Nephron progenitor cell (in vitro differentiated cells): ENCODE measurements at regions not wholly inside any gene's neighbourhood (a gene's known extent, or its start where the extent isn't known, plus 50 kb on each side); places are given as distances from the start of the nearest gene placed in this dataset.

Source experiments
- DNase-seq: peaks from one replicate; pipeline ENCODE4 v3.0.0; 2021
- H3K27ac Mint-ChIP-seq: 2 replicates; pipeline ENCODE4 v1.8.0; 2021; ENCODE audit warnings: mild to moderate bottlenecking, moderate library complexity, mixed read lengths
- H3K27me3 Mint-ChIP-seq: 2 replicates; pipeline ENCODE4 v1.8.0; 2021; ENCODE audit warnings: mild to moderate bottlenecking, low read depth, mixed read lengths; ENCODE audit not compliant: poor library complexity
- H3K36me3 Mint-ChIP-seq: 2 replicates; pipeline ENCODE4 v1.8.0; 2021; ENCODE audit warnings: low read depth, mixed read lengths
- H3K4me1 Mint-ChIP-seq: 2 replicates; pipeline ENCODE4 v1.8.0; 2021; ENCODE audit warnings: mixed read lengths
- H3K4me3 Mint-ChIP-seq: 2 replicates; pipeline ENCODE4 v1.8.0; 2021; ENCODE audit warnings: mild to moderate bottlenecking, moderate library complexity, mixed read lengths
- H3K9me3 Mint-ChIP-seq: 2 replicates; pipeline ENCODE4 v1.8.0; 2021; ENCODE audit warnings: mild to moderate bottlenecking, moderate library complexity, mixed read lengths
- TF ChIP-seq, protein P1 (sequence below): fragments of 200-600 bp; sonication (generic); IDR thresholded peaks from 2 replicates; pipeline ENCODE4 v1.5.0; 2021; ENCODE audit warnings: antibody characterized with exemption

DNA sequence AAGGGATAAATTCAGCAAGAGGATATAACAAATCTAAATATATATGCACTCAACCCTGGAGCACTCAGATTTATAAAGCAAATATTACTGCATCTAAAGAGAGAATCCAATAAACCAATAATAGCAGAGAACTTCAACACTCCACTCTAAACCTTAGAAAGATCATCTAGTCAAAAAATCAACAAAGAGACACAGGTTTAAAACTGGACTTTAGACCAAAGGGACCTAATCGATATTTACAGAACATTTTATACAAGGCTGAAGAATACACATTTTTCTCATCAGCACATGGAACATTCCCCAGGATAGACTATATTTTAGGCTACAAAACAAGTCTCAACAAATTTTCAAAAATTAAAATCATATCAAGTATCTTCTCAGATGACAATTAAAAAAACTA, 379.0 kb downstream of the GBE1 start:
- H3K4me1 Mint-ChIP-seq: peaks cover 18% of the 10 kb centered on the region
- H3K4me3 Mint-ChIP-seq: no peak overlapping the region
- TF ChIP-seq, protein P1, sequence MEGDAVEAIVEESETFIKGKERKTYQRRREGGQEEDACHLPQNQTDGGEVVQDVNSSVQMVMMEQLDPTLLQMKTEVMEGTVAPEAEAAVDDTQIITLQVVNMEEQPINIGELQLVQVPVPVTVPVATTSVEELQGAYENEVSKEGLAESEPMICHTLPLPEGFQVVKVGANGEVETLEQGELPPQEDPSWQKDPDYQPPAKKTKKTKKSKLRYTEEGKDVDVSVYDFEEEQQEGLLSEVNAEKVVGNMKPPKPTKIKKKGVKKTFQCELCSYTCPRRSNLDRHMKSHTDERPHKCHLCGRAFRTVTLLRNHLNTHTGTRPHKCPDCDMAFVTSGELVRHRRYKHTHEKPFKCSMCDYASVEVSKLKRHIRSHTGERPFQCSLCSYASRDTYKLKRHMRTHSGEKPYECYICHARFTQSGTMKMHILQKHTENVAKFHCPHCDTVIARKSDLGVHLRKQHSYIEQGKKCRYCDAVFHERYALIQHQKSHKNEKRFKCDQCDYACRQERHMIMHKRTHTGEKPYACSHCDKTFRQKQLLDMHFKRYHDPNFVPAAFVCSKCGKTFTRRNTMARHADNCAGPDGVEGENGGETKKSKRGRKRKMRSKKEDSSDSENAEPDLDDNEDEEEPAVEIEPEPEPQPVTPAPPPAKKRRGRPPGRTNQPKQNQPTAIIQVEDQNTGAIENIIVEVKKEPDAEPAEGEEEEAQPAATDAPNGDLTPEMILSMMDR: no peak
- peaks cover 3% of the 10 kb centered on the region for H3K27me3 Mint-ChIP-seq
- H3K36me3 Mint-ChIP-seq: no peaks in the 10 kb centered on the region
- no peak for DNase-seq
- no peak overlapping the region for H3K27ac Mint-ChIP-seq
- no peaks in the 10 kb centered on the region for H3K9me3 Mint-ChIP-seq

DNA sequence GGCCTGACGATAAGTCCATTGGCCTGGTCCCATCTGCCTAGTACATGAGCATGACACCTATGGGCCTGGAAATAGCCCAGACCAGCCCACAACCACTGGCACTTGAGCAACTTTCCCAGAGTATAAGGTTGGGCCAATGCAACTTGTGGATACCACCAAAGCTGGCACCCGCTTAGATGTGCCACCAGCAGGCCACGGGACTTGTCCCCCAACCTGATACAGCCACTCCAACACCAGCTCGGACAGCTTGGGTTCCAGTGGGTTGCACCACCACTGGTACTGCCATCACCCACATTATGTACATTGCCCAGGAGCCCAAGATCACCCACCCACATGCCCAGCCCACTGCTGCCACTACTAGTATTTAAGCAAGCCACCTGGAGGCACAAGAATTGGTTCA, 381.2 kb downstream of the GBE1 start:
- DNase-seq: no peak
- H3K4me3 Mint-ChIP-seq: no peak overlapping the region
- TF ChIP-seq, protein P1: no peak
- no peaks in the 10 kb centered on the region for H3K36me3 Mint-ChIP-seq
- no peaks in the 10 kb centered on the region for H3K4me1 Mint-ChIP-seq
- H3K27me3 Mint-ChIP-seq: peaks cover 3% of the 10 kb centered on the region
- no peaks in the 10 kb centered on the region for H3K9me3 Mint-ChIP-seq
- no peak overlapping the region for H3K27ac Mint-ChIP-seq

DNA sequence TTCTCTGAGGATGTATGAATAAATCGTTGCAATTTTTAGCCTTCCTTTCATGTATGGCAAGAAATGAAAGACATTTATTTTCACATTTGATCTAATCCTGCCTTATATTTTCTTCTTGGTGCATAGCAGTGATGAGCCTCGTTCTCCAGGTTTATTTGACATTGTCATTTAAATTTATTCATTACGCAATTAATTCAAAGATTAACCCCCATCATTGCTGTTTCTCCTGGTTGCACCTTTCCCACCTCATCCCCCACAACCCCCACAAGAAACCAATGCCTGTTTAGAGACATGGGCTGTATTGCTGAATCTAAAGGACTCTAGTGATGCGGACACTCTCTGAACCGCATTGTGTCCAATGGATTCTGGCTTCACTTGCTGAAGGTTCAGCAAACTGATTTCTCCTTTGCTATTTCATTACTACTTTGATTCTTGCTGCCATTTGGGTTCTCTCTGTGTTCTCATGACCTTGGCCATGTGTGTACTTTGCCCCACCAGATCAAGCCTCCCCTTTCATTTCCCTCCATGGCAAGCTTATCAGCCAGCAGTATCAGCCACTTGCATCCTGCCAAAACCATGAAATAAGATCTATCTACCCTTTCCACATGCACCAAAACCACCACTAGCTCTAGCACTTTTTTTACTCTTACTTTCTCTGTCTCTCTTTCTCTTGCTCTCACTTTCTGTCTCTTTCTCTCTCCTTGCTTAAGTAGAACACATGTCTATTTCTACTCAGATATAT, 382.7 kb downstream of the GBE1 start:
- no peaks in the 10 kb centered on the region for H3K9me3 Mint-ChIP-seq
- no peak overlapping the region for H3K27ac Mint-ChIP-seq
- TF ChIP-seq, protein P1: no peak
- H3K36me3 Mint-ChIP-seq: no peaks in the 10 kb centered on the region
- no peak for DNase-seq
- H3K4me3 Mint-ChIP-seq: no peak overlapping the region
- H3K27me3 Mint-ChIP-seq: peaks cover 3% of the 10 kb centered on the region
- no peaks in the 10 kb centered on the region for H3K4me1 Mint-ChIP-seq

DNA sequence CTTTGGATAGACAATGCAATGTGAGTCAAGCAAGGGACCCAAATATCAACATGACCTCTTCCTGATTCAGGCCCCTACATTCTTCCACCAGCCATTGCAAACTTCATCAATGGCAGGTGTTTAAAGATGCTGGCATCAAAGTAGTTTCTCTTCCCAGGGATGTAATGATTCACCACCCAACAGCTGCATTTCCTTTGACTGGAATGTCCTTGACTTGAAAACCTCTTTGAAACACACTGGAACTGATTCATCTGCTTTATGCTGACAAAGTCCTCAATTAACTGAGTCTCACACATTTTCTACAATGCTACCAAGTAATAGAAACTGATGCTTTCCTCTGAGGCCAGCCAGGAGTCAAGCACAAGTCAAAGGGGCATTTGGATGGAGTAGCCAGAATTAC, 385.5 kb downstream of the GBE1 start:
- H3K27ac Mint-ChIP-seq: no peak overlapping the region
- no peak overlapping the region for H3K4me3 Mint-ChIP-seq
- H3K27me3 Mint-ChIP-seq: peaks cover 3% of the 10 kb centered on the region
- H3K9me3 Mint-ChIP-seq: no peaks in the 10 kb centered on the region
- TF ChIP-seq, protein P1: no peak
- no peak for DNase-seq
- no peaks in the 10 kb centered on the region for H3K4me1 Mint-ChIP-seq
- H3K36me3 Mint-ChIP-seq: no peaks in the 10 kb centered on the region

DNA sequence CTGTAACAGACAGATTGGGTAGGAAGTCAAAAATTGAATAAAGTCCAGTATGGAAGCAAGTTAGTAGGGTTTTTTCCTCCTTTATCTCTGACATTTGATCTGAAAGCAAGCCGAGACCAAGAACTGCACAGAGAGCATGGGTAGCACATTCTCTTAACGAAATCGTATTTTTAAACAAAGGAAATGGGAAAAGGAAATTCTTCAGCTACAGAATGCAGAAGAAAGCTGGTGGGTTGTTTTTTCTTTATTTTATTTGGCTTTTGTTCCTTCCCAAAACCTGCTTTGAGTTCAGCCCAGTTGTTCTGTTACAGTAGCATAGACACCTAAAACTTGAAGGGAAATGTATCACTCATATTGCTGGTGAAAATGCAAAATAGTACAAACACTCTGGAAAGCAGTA, 397.0 kb downstream of the GBE1 start:
- Mint-ChIP-seq H3K4me3 (no peak overlapping the region), H3K27me3 (no peaks in the 10 kb centered on the region), H3K4me1 (no peaks in the 10 kb centered on the region), H3K9me3 (peaks cover 13% of the 10 kb centered on the region), H3K36me3 (no peaks in the 10 kb centered on the region), H3K27ac (no peak overlapping the region)
- TF ChIP-seq, protein P1: no peak
- no peak for DNase-seq

DNA sequence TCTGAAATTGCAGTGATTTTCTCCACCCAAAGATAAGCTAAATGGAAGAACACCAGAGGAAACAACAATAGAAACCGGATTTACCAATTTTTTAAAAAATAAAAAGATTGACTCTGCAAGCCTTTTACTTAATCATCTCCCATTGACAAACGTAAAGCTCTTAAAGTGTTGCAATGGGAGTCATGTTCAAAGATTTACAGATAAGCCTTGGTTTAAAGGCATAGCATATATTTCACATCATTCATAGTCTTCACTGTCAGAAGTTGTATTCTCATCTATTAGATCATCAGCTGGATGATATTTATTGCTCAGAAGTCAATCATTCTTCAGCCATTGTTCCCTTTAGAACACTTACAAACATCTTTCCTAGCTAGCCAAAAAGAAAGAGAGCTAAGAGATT, 397.6 kb downstream of the GBE1 start:
- Mint-ChIP-seq H3K4me1 (no peaks in the 10 kb centered on the region), H3K9me3 (peaks cover 13% of the 10 kb centered on the region), H3K4me3 (no peak overlapping the region), H3K27ac (no peak overlapping the region), H3K36me3 (no peaks in the 10 kb centered on the region), H3K27me3 (no peaks in the 10 kb centered on the region)
- no peak for DNase-seq
- TF ChIP-seq, protein P1: no peak
